IMR-90 (cell line): ENCODE measurements at regions not wholly inside any gene's neighbourhood (a gene's known extent, or its start where the extent isn't known, plus 50 kb on each side); places are given as distances from the start of the nearest gene placed in this dataset.

ENCODE experiments used
- ATAC-seq: fragments of 200-7000 bp; cut with Tn5 transposase; 2 replicates; pipeline ENCODE4 v1.9.1; 2020; ENCODE audit warnings: low read depth, mild to moderate bottlenecking, moderate library complexity
- BruUV-seq: library from RNA; stranded (reverse); fragments of 400-500 nt; replicated peaks from 2 replicates; lab custom pipeline; 2021; lab: Mats Ljungman, UMichigan
- CTCF ChIA-PET: fragments of 300-600 bp; formaldehyde crosslinking; extraction: SDS; loops from one replicate; lab custom pipeline; 2021; ENCODE audit warnings: antibody characterized with exemption; lab: Yijun Ruan, JAX
- POLR2A ChIA-PET: fragments of 300-600 bp; sonication (Branson Sonifier 250); formaldehyde crosslinking; loops from one replicate; lab custom pipeline; 2022; ENCODE audit warnings: antibody characterized with exemption; ENCODE audit not compliant: unreplicated experiment; lab: Charles Lee
- DNase-seq: peaks from one replicate; pipeline ENCODE4 v3.0.0; 2013
- H2AFZ ChIP-seq: replicated peaks from 2 replicates; pipeline ENCODE3; 2013; ENCODE audit warnings: low read length, mild to moderate bottlenecking; ENCODE audit not compliant: poor library complexity
- H2AK5ac ChIP-seq: 2 replicates; pipeline ENCODE4 v1.6.1; 2013; ENCODE audit warnings: low read depth, low read length, inconsistent platforms
- H2AK9ac ChIP-seq: replicated peaks from 2 replicates; pipeline ENCODE3; 2013; ENCODE audit warnings: mild to moderate bottlenecking, low read depth, low read length, moderate library complexity; ENCODE audit not compliant: poor library complexity
- H2BK120ac ChIP-seq: 2 replicates; pipeline ENCODE4 v1.6.1; 2013; ENCODE audit warnings: low read depth, low read length, inconsistent platforms
- H2BK15ac ChIP-seq: 3 replicates; pipeline ENCODE4 v1.6.1; 2013; ENCODE audit warnings: low read depth, low read length, inconsistent platforms
- H2BK20ac ChIP-seq: 2 replicates; pipeline ENCODE4 v1.6.1; 2013; ENCODE audit warnings: low read depth, mild to moderate bottlenecking, inconsistent platforms, low read length, moderate library complexity
- H2BK5ac ChIP-seq: 2 replicates; pipeline ENCODE4 v1.6.1; 2013; ENCODE audit warnings: mild to moderate bottlenecking, low read depth, low read length, inconsistent platforms; ENCODE audit not compliant: poor library complexity, severe bottlenecking
- H3K14ac ChIP-seq: replicated peaks from 2 replicates; pipeline ENCODE4 v1.6.1; 2013; ENCODE audit warnings: low read depth, low read length, inconsistent platforms
- H3K18ac ChIP-seq: 2 replicates; pipeline ENCODE4 v1.6.1; 2013; ENCODE audit warnings: low read depth, low read length, control low read depth
- H3K23ac ChIP-seq: 2 replicates; pipeline ENCODE4 v1.6.1; 2013; ENCODE audit warnings: low read depth, low read length, inconsistent platforms
- H3K27ac ChIP-seq: 2 replicates; pipeline ENCODE4 v1.5.1; 2013; ENCODE audit warnings: mild to moderate bottlenecking, control low read depth, low read length; ENCODE audit not compliant: insufficient read depth
- H3K27me3 ChIP-seq: 2 replicates; pipeline ENCODE4 v1.6.1; 2013; ENCODE audit warnings: low read length; ENCODE audit not compliant: control insufficient read depth, insufficient read depth
- H3K36me3 ChIP-seq: 2 replicates; pipeline ENCODE4 v1.6.1; 2013; ENCODE audit warnings: low read length, mixed read lengths; ENCODE audit not compliant: control insufficient read depth, insufficient read depth
- H3K4ac ChIP-seq: 2 replicates; pipeline ENCODE4 v1.6.1; 2013; ENCODE audit warnings: low read depth, low read length, inconsistent platforms
- H3K4me1 ChIP-seq: 2 replicates; pipeline ENCODE4 v1.6.1; 2013; ENCODE audit warnings: low read length, mixed read lengths; ENCODE audit not compliant: control insufficient read depth, insufficient read depth
- H3K4me2 ChIP-seq: 2 replicates; pipeline ENCODE4 v1.6.1; 2013; ENCODE audit warnings: low read depth, mild to moderate bottlenecking, control low read depth, low read length, moderate library complexity
- H3K4me3 ChIP-seq: 2 replicates; pipeline ENCODE4 v1.5.1; 2013; ENCODE audit warnings: low read depth, mild to moderate bottlenecking, control low read depth, low read length, moderate library complexity; ENCODE audit not compliant: insufficient read depth
- H3K56ac ChIP-seq: 2 replicates; pipeline ENCODE4 v1.6.1; 2013; ENCODE audit warnings: low read length, inconsistent platforms; ENCODE audit not compliant: insufficient read depth; ENCODE audit errors: extremely low read depth
- H3K79me1 ChIP-seq, 2 experiments: 2 replicates each; pipeline ENCODE4 v1.6.1; 2013; ENCODE audit warnings: low read length in 2 of 2, inconsistent platforms in 1 of 2, low read depth in 1 of 2
- H3K9ac ChIP-seq: 2 replicates; pipeline ENCODE4 v1.6.1; 2013; ENCODE audit warnings: low read depth, low read length, control low read depth
- H3K9me1 ChIP-seq: 2 replicates; pipeline ENCODE4 v1.6.1; 2013; ENCODE audit warnings: low read length, inconsistent platforms; ENCODE audit not compliant: insufficient read depth
- H3K9me3 ChIP-seq: 2 replicates; pipeline ENCODE4 v1.6.1; 2013; ENCODE audit warnings: low read length; ENCODE audit not compliant: control insufficient read depth, insufficient read depth
- H4K20me1 ChIP-seq: 2 replicates; pipeline ENCODE4 v1.6.1; 2013; ENCODE audit warnings: low read length, inconsistent platforms; ENCODE audit not compliant: insufficient read depth
- H4K5ac ChIP-seq: 2 replicates; pipeline ENCODE4 v1.6.1; 2013; ENCODE audit warnings: mild to moderate bottlenecking, low read depth, low read length, control low read depth
- H4K8ac ChIP-seq, 2 experiments: 2 replicates each; pipeline ENCODE4 v1.6.1; 2013; ENCODE audit warnings: low read depth in 2 of 2, low read length in 2 of 2, control low read depth in 1 of 2, inconsistent platforms in 1 of 2
- H4K91ac ChIP-seq: 2 replicates; pipeline ENCODE4 v1.6.1; 2013; ENCODE audit warnings: low read depth, low read length, inconsistent platforms; ENCODE audit not compliant: insufficient read depth
- BHLHE40 ChIP-seq: fragments of 150-350 bp; IDR thresholded peaks from 2 replicates; pipeline ENCODE4 v1.6.1; 2016; ENCODE audit warnings: mild to moderate bottlenecking, low read depth, low read length
- CEBPB ChIP-seq: IDR thresholded peaks from 2 replicates; pipeline ENCODE4 v1.6.1; 2012; ENCODE audit warnings: low read depth, low read length, improper control_type of control experiment
- CHD1 ChIP-seq: IDR thresholded peaks from 2 replicates; pipeline ENCODE4 v1.6.1; 2012; ENCODE audit warnings: low read depth, low read length, improper control_type of control experiment
- ELK1 ChIP-seq: fragments of 150-350 bp; IDR thresholded peaks from 2 replicates; pipeline ENCODE4 v1.6.1; 2016; ENCODE audit warnings: low read depth, mild to moderate bottlenecking, low read length, moderate library complexity, borderline replicate concordance
- FOS ChIP-seq: fragments of 150-350 bp; IDR thresholded peaks from 2 replicates; pipeline ENCODE4 v1.6.1; 2016; ENCODE audit warnings: low read depth, low read length
- MAFK ChIP-seq: IDR thresholded peaks from 2 replicates; pipeline ENCODE4 v1.6.1; 2012; ENCODE audit warnings: low read depth, low read length, improper control_type of control experiment
- MAZ ChIP-seq: IDR thresholded peaks from 2 replicates; pipeline ENCODE4 v1.6.1; 2012; ENCODE audit warnings: low read depth, mild to moderate bottlenecking, low read length, improper control_type of control experiment, moderate library complexity, borderline replicate concordance
- NFE2L2 ChIP-seq: fragments of 150-350 bp; IDR thresholded peaks from 2 replicates; pipeline ENCODE4 v1.6.1; 2016; ENCODE audit warnings: low read depth, mild to moderate bottlenecking, low read length
- RAD21 ChIP-seq: IDR thresholded peaks from 2 replicates; pipeline ENCODE4 v1.6.1; 2012; ENCODE audit warnings: low read length, improper control_type of control experiment
- RFX5 ChIP-seq: IDR thresholded peaks from 2 replicates; pipeline ENCODE4 v1.8.0; 2012; ENCODE audit warnings: low read depth, mild to moderate bottlenecking, low read length, moderate library complexity
- SMC3 ChIP-seq: fragments of 150-350 bp; IDR thresholded peaks from 2 replicates; pipeline ENCODE4 v1.6.1; 2016; ENCODE audit warnings: low read depth, mild to moderate bottlenecking, antibody characterized with exemption, low read length, moderate library complexity
- USF2 ChIP-seq: fragments of 150-350 bp; IDR thresholded peaks from 2 replicates; pipeline ENCODE4 v1.6.1; 2017; ENCODE audit warnings: mild to moderate bottlenecking, antibody characterized with exemption, low read length, low read depth
- WGBS, 2 experiments: methylation state at CpG; one replicate each; pipeline versions ENCODE4 v1.1.5 to v1.1.7; 2013; ENCODE audit warnings: missing lambda C conversion rate in 2 of 2; ENCODE audit not compliant: insufficient read length in 1 of 2; ENCODE audit errors: extremely low coverage in 2 of 2; 5-methylcytosine and 5-hydroxymethylcytosine counted together
- dilution Hi-C: fragments of 300-500 bp; cut with HindIII; formaldehyde crosslinking; loops from one replicate; pipeline ENCODE4 v1.14.3; 2018; ENCODE audit warnings: low sequenced_read_pairs; ENCODE audit not compliant: unreplicated experiment
- in situ Hi-C: fragments of 300-500 bp; cut with MboI; formaldehyde crosslinking; loops from 3 replicates; pipeline ENCODE4 v1.14.3; 2019; ENCODE audit warnings: low sequenced_read_pairs, inconsistent platforms, mixed read lengths
- intact Hi-C: fragments of 100-400 bp; cut with micrococcal nuclease; formaldehyde crosslinking; loops from 2 replicates; pipeline ENCODE4 v1.10.0; 2022
- TF ChIP-seq, protein P1 (sequence below): conservative IDR thresholded peaks from 2 replicates; pipeline ENCODE4 v1.5.1; 2012; ENCODE audit warnings: mild to moderate bottlenecking, low read depth, low read length, improper control_type of control experiment

DNA sequence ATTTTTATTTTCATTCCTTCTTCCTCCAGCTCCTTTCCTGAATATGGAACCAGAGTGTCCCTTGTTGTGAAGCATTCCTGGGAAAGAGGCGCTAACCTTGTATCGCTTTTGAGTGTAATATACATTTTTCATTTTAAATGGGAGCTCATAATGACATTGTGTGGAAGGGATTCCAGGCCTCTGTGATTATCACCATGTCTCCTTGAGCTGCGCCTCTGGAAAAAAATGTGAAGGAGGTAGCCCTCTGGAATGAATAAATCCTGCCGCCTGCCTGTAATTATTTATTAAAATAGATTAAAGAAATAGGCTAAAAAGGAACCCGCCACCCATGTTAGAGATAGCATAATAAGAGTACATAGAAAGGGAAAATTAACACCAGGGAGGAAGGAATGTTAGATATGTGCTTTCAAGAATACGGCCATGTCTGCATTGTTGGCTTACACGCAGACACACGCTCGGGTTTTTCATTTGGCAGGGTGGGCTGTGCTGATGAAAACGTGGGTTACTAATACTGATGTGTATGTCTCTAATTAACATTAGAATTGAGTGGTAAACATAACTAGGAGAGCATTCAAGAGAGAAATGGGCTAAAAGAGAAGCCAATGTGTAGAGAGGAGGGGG, 138.5 kb downstream of the LINC00237 start:
- BruUV-seq: no TSS peak
- in situ Hi-C loops: no loop called here

More for the DNA sequence above, 138.5 kb downstream of the LINC00237 start:
- no peak overlapping the region for H3K4me3 ChIP-seq
- peaks cover 10% of the 10 kb centered on the region for H3K9me3 ChIP-seq
- no peaks in the 10 kb centered on the region for H3K27me3 ChIP-seq
- TF ChIP-seq BHLHE40 (no peak), CEBPB (no peak), RAD21 (no peak), MAZ (no peak), FOS (no peak), RFX5 (no peak), ELK1 (no peak), CHD1 (no peak), MAFK (no peak), SMC3 (no peak), USF2 (no peak), NFE2L2 (no peak)
- TF ChIP-seq, protein P1, sequence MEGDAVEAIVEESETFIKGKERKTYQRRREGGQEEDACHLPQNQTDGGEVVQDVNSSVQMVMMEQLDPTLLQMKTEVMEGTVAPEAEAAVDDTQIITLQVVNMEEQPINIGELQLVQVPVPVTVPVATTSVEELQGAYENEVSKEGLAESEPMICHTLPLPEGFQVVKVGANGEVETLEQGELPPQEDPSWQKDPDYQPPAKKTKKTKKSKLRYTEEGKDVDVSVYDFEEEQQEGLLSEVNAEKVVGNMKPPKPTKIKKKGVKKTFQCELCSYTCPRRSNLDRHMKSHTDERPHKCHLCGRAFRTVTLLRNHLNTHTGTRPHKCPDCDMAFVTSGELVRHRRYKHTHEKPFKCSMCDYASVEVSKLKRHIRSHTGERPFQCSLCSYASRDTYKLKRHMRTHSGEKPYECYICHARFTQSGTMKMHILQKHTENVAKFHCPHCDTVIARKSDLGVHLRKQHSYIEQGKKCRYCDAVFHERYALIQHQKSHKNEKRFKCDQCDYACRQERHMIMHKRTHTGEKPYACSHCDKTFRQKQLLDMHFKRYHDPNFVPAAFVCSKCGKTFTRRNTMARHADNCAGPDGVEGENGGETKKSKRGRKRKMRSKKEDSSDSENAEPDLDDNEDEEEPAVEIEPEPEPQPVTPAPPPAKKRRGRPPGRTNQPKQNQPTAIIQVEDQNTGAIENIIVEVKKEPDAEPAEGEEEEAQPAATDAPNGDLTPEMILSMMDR: no peak
- H2BK15ac ChIP-seq: no peak overlapping the region
- H3K23ac ChIP-seq: no peak overlapping the region
- no peak overlapping the region for H3K18ac ChIP-seq
- no peak overlapping the region for H3K9ac ChIP-seq
- dilution Hi-C loops (no loop called here), intact Hi-C loops (no loop called here)
- 80% methylated on average over 1 of the region's 10 CpGs; no CpG with 5 or more reads in 1 of the 2 experiments for WGBS, 2 experiments
- H3K9me1 ChIP-seq: no peaks in the 10 kb centered on the region
- H3K14ac ChIP-seq: no peak overlapping the region
- no peaks in the 10 kb centered on the region for H4K20me1 ChIP-seq
- H2BK20ac ChIP-seq: no peak overlapping the region
- H2BK5ac ChIP-seq: no peak overlapping the region
- no peak for DNase-seq
- ChIA-PET POLR2A (no interaction called here), CTCF (interaction anchor here (0.7 to 1.3 kb wide), 2 partner anchors 28 to 35 kb away, joined by 3 to 4 read pairs; no protein-coding TSS in a partner anchor)
- H4K5ac ChIP-seq: no peak overlapping the region
- H3K79me1 ChIP-seq: no peaks in the 10 kb centered on the region
- H2AFZ ChIP-seq: no peak overlapping the region
- no peak overlapping the region for H2BK120ac ChIP-seq
- no peaks in the 10 kb centered on the region for H3K4me1 ChIP-seq
- no peak overlapping the region for H4K91ac ChIP-seq
- H3K36me3 ChIP-seq: no peaks in the 10 kb centered on the region
- H3K4me2 ChIP-seq: no peak overlapping the region
- no peak overlapping the region for H3K56ac ChIP-seq
- no peak overlapping the region for H2AK9ac ChIP-seq
- ATAC-seq: no peak
- H2AK5ac ChIP-seq: no peak overlapping the region
- no peak overlapping the region for H3K27ac ChIP-seq
- H3K4ac ChIP-seq: no peak overlapping the region
- no peak overlapping the region for H4K8ac ChIP-seq
